C4-2B (cell line): ENCODE measurements at regions not wholly inside any gene's neighbourhood (a gene's known extent, or its start where the extent isn't known, plus 50 kb on each side); places are given as distances from the start of the nearest gene placed in this dataset.

ENCODE experiments used
- H3K27ac ChIP-seq: fragments of 450-650 bp; 2 replicates; pipeline ENCODE4 v1.5.1; 2017
- ZFX ChIP-seq: fragments of 450-650 bp; IDR thresholded peaks from 2 replicates; pipeline ENCODE4 v1.6.1; 2017
- TF ChIP-seq, protein P1 (sequence below): fragments of 450-650 bp; conservative IDR thresholded peaks from 2 replicates; pipeline ENCODE4 v1.5.1; 2017; ENCODE audit warnings: mild to moderate bottlenecking

DNA sequence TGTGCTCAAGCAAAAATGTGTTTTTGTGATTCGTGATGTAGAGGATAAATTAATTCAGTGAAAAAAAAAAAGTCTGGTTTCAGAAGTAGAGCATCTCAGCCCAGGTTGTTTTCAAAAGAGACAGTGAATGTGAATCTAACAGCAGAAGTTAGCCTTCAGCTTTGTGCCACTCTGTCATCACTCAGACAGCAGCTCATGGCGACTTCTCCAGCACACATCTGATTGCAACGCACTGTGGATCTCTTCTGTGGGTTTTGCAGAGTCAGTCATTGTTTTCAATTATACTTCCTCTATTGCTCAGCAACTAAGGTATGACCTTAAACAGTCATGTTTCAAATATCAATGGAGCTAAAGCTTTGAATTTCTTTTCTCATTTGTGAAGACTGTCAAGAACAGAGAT lies 335.5 kb upstream of the POU3F2 start:
- no peak for TF ChIP-seq ZFX
- TF ChIP-seq, protein P1, sequence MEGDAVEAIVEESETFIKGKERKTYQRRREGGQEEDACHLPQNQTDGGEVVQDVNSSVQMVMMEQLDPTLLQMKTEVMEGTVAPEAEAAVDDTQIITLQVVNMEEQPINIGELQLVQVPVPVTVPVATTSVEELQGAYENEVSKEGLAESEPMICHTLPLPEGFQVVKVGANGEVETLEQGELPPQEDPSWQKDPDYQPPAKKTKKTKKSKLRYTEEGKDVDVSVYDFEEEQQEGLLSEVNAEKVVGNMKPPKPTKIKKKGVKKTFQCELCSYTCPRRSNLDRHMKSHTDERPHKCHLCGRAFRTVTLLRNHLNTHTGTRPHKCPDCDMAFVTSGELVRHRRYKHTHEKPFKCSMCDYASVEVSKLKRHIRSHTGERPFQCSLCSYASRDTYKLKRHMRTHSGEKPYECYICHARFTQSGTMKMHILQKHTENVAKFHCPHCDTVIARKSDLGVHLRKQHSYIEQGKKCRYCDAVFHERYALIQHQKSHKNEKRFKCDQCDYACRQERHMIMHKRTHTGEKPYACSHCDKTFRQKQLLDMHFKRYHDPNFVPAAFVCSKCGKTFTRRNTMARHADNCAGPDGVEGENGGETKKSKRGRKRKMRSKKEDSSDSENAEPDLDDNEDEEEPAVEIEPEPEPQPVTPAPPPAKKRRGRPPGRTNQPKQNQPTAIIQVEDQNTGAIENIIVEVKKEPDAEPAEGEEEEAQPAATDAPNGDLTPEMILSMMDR: no peak
- no peak overlapping the region for H3K27ac ChIP-seq

DNA sequence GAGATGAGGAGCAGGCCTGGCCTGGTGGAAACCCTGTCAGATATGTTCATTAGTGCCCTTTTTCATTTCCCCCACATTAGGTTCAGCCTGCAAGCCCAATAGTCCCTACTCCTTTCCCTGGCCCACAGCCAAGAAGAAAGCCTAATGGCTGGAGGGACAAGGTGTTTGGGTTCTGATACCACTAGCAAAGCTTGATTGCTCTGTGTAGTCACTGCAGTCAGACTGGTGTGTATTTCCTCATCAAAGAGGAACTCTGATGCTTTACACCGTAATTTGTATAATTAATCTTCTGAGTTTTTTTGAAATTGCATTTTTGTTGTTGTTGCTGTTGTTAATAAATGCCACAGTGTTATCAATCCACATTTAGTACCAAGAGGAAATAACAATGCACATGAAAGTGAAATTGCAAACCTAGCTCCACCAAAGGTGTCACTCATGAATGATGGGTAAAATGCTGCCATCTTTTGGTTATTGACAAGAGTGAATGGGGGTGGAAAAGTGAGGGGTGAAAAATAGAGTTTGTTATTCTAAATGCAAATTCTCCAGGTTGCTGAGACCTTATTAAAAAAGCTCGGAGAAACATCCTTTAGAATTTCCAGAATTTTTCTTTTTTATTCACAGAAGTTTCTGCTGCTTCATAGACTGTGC lies 320.2 kb upstream of the POU3F2 start:
- TF ChIP-seq ZFX: no peak
- TF ChIP-seq, protein P1: peak; percentile 11

DNA sequence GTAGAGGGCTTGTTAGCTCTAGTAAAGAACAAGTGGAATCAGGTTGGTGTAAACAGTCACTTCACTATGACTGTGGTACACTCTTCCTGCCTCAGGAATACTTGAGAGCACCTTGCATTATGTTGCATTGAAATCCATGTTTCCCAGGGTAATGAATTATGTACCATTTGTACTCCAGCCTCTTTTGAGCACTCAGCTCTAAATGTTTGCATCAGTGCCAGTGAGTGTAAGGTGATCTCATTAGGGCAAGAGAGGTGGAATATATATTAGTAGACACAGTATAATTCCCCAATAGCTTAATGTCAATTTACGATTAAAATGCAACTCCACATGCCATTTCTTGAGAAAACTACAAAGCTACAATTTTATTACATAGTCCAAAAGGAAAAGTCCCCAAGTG lies 319.6 kb upstream of the POU3F2 start:
- TF ChIP-seq, protein P1: no peak; the same call in 1 of the 2 replicates
- no peak for TF ChIP-seq ZFX
- no peak overlapping the region for H3K27ac ChIP-seq

More for the DNA sequence above, 320.2 kb upstream of the POU3F2 start:
- no peak overlapping the region for H3K27ac ChIP-seq

DNA sequence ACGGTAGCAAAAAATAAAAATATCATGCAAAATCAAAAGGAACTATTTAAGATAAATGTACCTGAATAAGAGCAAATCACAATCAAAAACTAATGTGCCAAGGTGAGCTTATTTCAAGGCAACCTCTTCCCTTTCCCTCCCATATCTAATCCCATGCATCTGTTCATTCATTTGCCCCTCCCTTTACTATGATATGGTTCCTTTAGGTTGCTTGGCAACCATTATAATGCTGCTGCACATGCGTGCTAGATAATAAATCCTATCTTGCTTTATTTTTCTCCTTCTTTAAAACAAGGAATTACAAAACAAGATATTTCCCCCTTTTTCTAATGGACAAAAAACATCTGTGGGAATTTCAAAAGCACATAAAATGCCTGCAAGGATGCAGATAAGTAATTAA lies 318.2 kb upstream of the POU3F2 start:
- H3K27ac ChIP-seq: no peak overlapping the region
- no peak for TF ChIP-seq ZFX
- TF ChIP-seq, protein P1: no peak

DNA sequence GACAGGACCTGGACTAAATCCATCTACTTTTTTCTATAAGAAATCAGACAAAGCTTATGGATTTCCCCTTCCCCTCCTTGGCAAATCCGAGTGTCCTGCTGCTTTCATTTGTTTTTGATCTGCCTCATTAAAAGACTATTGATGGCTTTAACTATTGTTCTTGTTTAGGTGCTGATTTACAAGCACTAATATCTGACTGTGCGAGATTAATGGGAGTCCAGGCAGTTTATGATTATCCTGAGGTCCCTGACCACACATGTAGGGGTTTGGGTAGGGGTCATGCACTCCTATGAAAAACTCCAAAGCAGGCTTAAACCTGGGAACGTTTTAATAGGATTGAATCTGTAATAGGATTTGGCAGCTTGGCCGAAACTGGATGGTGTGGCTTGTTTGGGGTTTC lies 317.5 kb upstream of the POU3F2 start:
- H3K27ac ChIP-seq: no peak overlapping the region
- TF ChIP-seq ZFX: no peak
- TF ChIP-seq, protein P1: no peak

DNA sequence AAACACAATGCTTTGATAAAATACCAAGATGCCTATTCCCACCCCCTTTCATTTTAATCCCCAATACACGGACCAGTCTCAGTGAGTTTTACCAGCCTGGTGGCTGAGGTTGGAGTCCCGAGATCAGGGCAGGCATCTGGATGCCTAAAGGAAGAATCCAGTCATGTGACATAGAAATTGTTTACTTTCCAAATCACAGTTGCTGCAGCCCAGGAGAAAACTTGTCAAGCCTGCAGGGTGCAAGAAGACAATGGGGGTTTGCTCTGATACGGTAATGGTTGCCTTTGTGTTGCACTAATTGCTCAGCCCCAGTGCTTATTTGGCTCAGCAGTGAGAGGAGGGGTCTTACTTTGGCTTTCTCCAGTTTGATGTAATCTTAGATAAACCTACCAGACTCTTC lies 308.5 kb upstream of the POU3F2 start:
- TF ChIP-seq, protein P1: no peak
- no peak for TF ChIP-seq ZFX
- no peak overlapping the region for H3K27ac ChIP-seq

DNA sequence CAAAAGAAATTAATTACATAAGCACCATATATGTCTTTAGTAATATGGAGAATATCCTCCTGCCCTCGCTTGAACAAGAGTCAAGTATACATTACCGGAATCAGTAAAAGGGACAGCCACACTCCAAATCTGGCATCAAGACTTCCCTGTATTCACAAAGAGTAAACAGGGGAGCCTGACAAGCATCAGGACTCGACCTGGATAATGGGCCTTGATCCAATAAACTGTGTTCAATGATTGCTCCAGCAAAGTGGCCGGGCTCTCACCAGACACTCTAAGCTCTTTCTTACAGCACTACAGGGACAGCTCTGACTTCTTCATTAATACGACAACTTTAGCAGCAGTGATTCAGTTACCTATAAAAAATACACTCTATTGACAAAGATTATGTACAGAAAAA lies 307.9 kb upstream of the POU3F2 start:
- no peak for TF ChIP-seq ZFX
- TF ChIP-seq, protein P1: no peak
- H3K27ac ChIP-seq: no peak overlapping the region
